Type B pancreatic cell (in vitro differentiated cells): ENCODE measurements at regions not wholly inside any gene's neighbourhood (a gene's known extent, or its start where the extent isn't known, plus 50 kb on each side); places are given as distances from the start of the nearest gene placed in this dataset.

Experiments
- DNase-seq: peaks from one replicate; pipeline ENCODE4 v3.0.0; 2021; ENCODE audit warnings: mixed read lengths; ENCODE audit not compliant: unreplicated experiment; ENCODE audit errors: extremely low spot score
- H3K27ac Mint-ChIP-seq: 2 replicates; pipeline ENCODE4 v1.8.0; 2021; ENCODE audit warnings: mild to moderate bottlenecking, mixed read lengths
- H3K27me3 Mint-ChIP-seq: 2 replicates; pipeline ENCODE4 v1.8.0; 2021; ENCODE audit warnings: mixed read lengths
- H3K36me3 Mint-ChIP-seq: 2 replicates; pipeline ENCODE4 v1.8.0; 2021; ENCODE audit warnings: mixed read lengths
- H3K4me1 Mint-ChIP-seq: one replicate; pipeline ENCODE4 v1.8.0; 2021; ENCODE audit warnings: mixed read lengths; ENCODE audit not compliant: unreplicated experiment
- H3K4me3 Mint-ChIP-seq: 2 replicates; pipeline ENCODE4 v1.8.0; 2021; ENCODE audit warnings: mild to moderate bottlenecking, mixed read lengths
- H3K9me3 Mint-ChIP-seq: 2 replicates; pipeline ENCODE4 v1.8.0; 2021; ENCODE audit warnings: mixed read lengths
- TF ChIP-seq, protein P1 (sequence below): fragments of 200-600 bp; sonication (generic); conservative IDR thresholded peaks from 2 replicates; pipeline ENCODE4 v1.5.0; 2021; ENCODE audit warnings: antibody characterized with exemption, mild to moderate bottlenecking

- Mint-ChIP-seq H3K36me3 (no peaks in the 10 kb centered on the region), H3K4me3 (no peak overlapping the region), H3K27ac (no peak overlapping the region), H3K4me1 (no peaks in the 10 kb centered on the region), H3K9me3 (peaks cover 6% of the 10 kb centered on the region), H3K27me3 (peaks cover 2% of the 10 kb centered on the region)
- TF ChIP-seq, protein P1, sequence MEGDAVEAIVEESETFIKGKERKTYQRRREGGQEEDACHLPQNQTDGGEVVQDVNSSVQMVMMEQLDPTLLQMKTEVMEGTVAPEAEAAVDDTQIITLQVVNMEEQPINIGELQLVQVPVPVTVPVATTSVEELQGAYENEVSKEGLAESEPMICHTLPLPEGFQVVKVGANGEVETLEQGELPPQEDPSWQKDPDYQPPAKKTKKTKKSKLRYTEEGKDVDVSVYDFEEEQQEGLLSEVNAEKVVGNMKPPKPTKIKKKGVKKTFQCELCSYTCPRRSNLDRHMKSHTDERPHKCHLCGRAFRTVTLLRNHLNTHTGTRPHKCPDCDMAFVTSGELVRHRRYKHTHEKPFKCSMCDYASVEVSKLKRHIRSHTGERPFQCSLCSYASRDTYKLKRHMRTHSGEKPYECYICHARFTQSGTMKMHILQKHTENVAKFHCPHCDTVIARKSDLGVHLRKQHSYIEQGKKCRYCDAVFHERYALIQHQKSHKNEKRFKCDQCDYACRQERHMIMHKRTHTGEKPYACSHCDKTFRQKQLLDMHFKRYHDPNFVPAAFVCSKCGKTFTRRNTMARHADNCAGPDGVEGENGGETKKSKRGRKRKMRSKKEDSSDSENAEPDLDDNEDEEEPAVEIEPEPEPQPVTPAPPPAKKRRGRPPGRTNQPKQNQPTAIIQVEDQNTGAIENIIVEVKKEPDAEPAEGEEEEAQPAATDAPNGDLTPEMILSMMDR = no peak
- no peak for DNase-seq
Observed at GRCh38 chr14:99081156-99081765, 190.7 kb downstream of the BCL11B start.

DNA sequence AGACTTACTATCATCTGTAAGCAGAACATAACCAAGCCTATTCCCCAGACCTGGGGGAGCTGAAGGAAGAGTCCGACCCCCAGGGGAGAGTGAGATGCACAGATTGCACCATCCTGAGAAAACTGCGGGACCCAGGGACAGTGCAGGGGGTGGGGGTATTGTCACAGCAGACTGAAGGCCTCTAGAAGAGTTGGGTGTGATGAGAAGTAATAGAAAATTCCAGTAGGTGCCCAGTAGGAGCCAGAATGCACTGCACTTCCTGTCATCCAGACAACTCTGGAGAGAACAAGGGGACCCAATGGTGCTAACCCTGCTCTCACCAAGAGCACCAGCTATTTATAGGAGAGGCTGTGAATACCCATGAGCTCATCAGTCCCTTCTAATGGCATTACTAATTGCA lies 190.1 kb downstream of the BCL11B start:
- Mint-ChIP-seq H3K27me3 (no peaks in the 10 kb centered on the region), H3K36me3 (no peaks in the 10 kb centered on the region), H3K9me3 (peaks cover 6% of the 10 kb centered on the region), H3K4me1 (no peaks in the 10 kb centered on the region), H3K4me3 (no peak overlapping the region), H3K27ac (no peak overlapping the region)
- DNase-seq = peak; percentile 13
- TF ChIP-seq, protein P1 = no peak

GRCh38 chr14:99093532-99094517 lies 178.2 kb downstream of the BCL11B start:
- H3K36me3 Mint-ChIP-seq = no peaks in the 10 kb centered on the region
- H3K4me1 Mint-ChIP-seq = peaks cover 15% of the 10 kb centered on the region
- DNase-seq = no peak
- H3K4me3 Mint-ChIP-seq = no peak overlapping the region
- TF ChIP-seq, protein P1 = no peak
- no peaks in the 10 kb centered on the region for H3K27me3 Mint-ChIP-seq
- peaks cover 5% of the 10 kb centered on the region for H3K9me3 Mint-ChIP-seq
- no peak overlapping the region for H3K27ac Mint-ChIP-seq

- Mint-ChIP-seq H3K4me1 (peaks cover 15% of the 10 kb centered on the region), H3K27me3 (no peaks in the 10 kb centered on the region), H3K4me3 (no peak overlapping the region), H3K36me3 (no peaks in the 10 kb centered on the region), H3K9me3 (peaks cover 5% of the 10 kb centered on the region), H3K27ac (peak overlapping the region; percentile 13)
- TF ChIP-seq, protein P1 = no peak
- no peak for DNase-seq
Observed at GRCh38 chr14:99094901-99095300, 177.1 kb downstream of the BCL11B start.

DNA sequence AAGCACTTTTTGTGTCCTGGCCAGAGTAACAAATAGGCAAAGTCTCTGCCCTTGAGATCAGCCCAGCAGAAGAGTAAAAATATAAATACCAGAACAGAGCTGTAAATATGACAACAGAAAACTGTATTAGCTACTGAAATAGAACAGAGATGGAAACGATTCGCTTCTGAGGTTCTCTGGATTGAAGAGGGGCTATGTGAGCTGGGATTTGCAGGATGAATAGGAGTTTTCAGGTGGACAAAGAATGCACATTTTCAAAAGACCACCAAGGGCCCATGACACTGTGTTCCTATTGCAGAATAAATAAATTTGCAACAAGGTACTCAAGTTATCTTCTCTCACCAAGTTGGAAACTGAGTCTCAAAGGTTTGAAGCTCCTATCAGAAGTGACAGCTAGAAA lies 176.6 kb downstream of the BCL11B start:
- Mint-ChIP-seq H3K4me1 (peaks cover 15% of the 10 kb centered on the region), H3K27ac (peak overlapping the region; percentile 64), H3K36me3 (no peaks in the 10 kb centered on the region), H3K27me3 (no peaks in the 10 kb centered on the region), H3K4me3 (no peak overlapping the region), H3K9me3 (peaks cover 5% of the 10 kb centered on the region)
- TF ChIP-seq, protein P1 = no peak
- DNase-seq = no peak
